GM12873 (cell line): ENCODE measurements at regions not wholly inside any gene's neighbourhood (a gene's known extent, or its start where the extent isn't known, plus 50 kb on each side); places are given as distances from the start of the nearest gene placed in this dataset.

Experiments
- CTCF ChIP-seq: IDR thresholded peaks from 2 replicates; pipeline ENCODE4 v1.5.1; 2012; ENCODE audit warnings: low read depth, mild to moderate bottlenecking, moderate library complexity, low read length, control low read depth; ENCODE audit not compliant: insufficient read depth; ENCODE audit errors: missing control alignments

GRCh38 chr4:36422607-36423006 is 141.2 kb downstream of the DTHD1 start:
- TF ChIP-seq CTCF = no peak

- no peak for TF ChIP-seq CTCF
Observed at GRCh38 chr4:36426741-36427140, 145.3 kb downstream of the DTHD1 start.

GRCh38 chr4:36427696-36428095 is 146.3 kb downstream of the DTHD1 start:
- TF ChIP-seq CTCF = no peak

- TF ChIP-seq CTCF = no peak
Observed at GRCh38 chr4:36432586-36432985, 151.2 kb downstream of the DTHD1 start.

GRCh38 chr4:36439556-36439955 is 158.1 kb downstream of the DTHD1 start:
- TF ChIP-seq CTCF = no peak

- no peak for TF ChIP-seq CTCF
Observed at GRCh38 chr4:36445480-36445879, 164.1 kb downstream of the DTHD1 start.

- TF ChIP-seq CTCF = no peak
Observed at GRCh38 chr4:36446275-36446674, 164.9 kb downstream of the DTHD1 start.
